ENCODE measurements at regions not wholly inside any gene's neighbourhood (a gene's known extent, or its start where the extent isn't known, plus 50 kb on each side); places are given as distances from the start of the nearest gene placed in this dataset.

DNA sequence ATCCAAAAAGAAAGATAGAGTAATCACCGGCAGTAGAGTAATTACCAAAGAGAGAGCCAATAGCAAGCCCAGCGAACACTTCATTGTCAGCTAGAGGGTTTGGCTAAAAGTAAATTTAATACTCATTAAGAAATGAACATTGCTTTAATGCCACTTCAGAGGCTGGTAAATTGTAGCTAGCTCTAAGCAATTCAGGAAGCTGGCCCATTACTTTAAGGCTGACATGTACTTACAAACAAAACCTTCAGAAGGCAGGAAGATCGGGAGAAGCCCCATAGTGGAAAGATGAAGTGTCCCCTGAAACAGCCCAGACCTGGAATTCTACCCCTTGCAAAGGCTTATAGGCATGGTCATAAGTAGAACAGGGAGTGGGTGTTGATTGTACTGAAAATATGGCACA lies 396.6 kb upstream of the ID4 start:
- Histone ChIP-seq H2AK5ac (ENCODE audit: low read depth, low read length) (no peak overlapping the region), H4K91ac (ENCODE audit: insufficient read depth, low read depth, low read length) (no peak overlapping the region), H3K27me3 (ENCODE audit: control insufficient read depth, insufficient read depth, low read length) (no peaks in the 10 kb centered on the region), H3K4me2 (ENCODE audit: low read depth, low read length) (no peak overlapping the region), H2BK5ac (ENCODE audit: low read depth, low read length, poor library complexity, severe bottlenecking) (no peak overlapping the region), H2AK9ac (replicated peaks; ENCODE audit: low read depth, low read length, poor library complexity) (no peak overlapping the region), H2BK15ac (ENCODE audit: low read depth, low read length) (no peak overlapping the region), H4K8ac (ENCODE audit: low read depth in 2 of 2, low read length in 2 of 2) (no peak overlapping the region), H3K36me3 (ENCODE audit: control insufficient read depth, insufficient read depth, low read length) (no peaks in the 10 kb centered on the region), H3K79me1 (ENCODE audit: low read depth in 1 of 2, low read length in 2 of 2) (no peaks in the 10 kb centered on the region), H4K20me1 (ENCODE audit: insufficient read depth, low read length) (no peaks in the 10 kb centered on the region), H3K9me1 (ENCODE audit: insufficient read depth, low read length) (no peaks in the 10 kb centered on the region), H4K5ac (ENCODE audit: low read depth, low read length) (no peak overlapping the region), H3K4me3 (ENCODE audit: insufficient read depth, low read depth, low read length) (no peak overlapping the region), H3K9ac (ENCODE audit: low read depth, low read length) (no peak overlapping the region), H2BK20ac (ENCODE audit: low read depth, low read length) (no peak overlapping the region), H3K9me3 (ENCODE audit: control insufficient read depth, insufficient read depth, low read length) (peaks cover 3% of the 10 kb centered on the region; the same call in 1 of the 2 replicates), H3K23ac (ENCODE audit: low read depth, low read length) (no peak overlapping the region), H3K27ac (ENCODE audit: insufficient read depth, low read length) (no peak overlapping the region), H3K18ac (ENCODE audit: low read depth, low read length) (no peak overlapping the region), H3K14ac (replicated peaks; ENCODE audit: low read depth, low read length) (no peak overlapping the region), H3K4me1 (ENCODE audit: control insufficient read depth, insufficient read depth, low read length) (no peaks in the 10 kb centered on the region), H2BK120ac (ENCODE audit: low read depth, low read length) (no peak overlapping the region), H3K56ac (ENCODE audit: extremely low read depth, insufficient read depth, low read length) (no peak overlapping the region), H2AFZ (replicated peaks; ENCODE audit: low read length, poor library complexity) (no peak overlapping the region), H3K4ac (ENCODE audit: low read depth, low read length) (no peak overlapping the region)
- no TSS peak for BruUV-seq (replicated peaks)
- no CpG with 5 or more reads among the region's 3 CpGs for WGBS, 2 experiments (ENCODE audit: extremely low coverage in 2 of 2, insufficient read length in 1 of 2)
- ChIA-PET CTCF (no interaction called here), POLR2A (ENCODE audit: unreplicated experiment) (no interaction called here)
- intact Hi-C loops (cut with micrococcal nuclease), result no loop called here
- in situ Hi-C loops (cut with MboI; ENCODE audit: low sequenced_read_pairs), result no loop called here
- DNase-seq (no peak), ATAC-seq (ENCODE audit: low read depth) (no peak)
- dilution Hi-C loops (cut with HindIII; ENCODE audit: low sequenced_read_pairs, unreplicated experiment), result no loop called here
- TF ChIP-seq MXI1 (IDR thresholded peaks at IDR 0.05; ENCODE audit: borderline replicate concordance, low read depth, low read length) (no peak), SMC3 (IDR thresholded peaks at IDR 0.05; ENCODE audit: low read depth, low read length) (no peak), CHD1 (IDR thresholded peaks at IDR 0.05; ENCODE audit: low read depth, low read length) (no peak), FOS (IDR thresholded peaks at IDR 0.05; ENCODE audit: low read depth, low read length) (no peak), USF2 (IDR thresholded peaks at IDR 0.05; ENCODE audit: low read depth, low read length) (no peak), RAD21 (IDR thresholded peaks at IDR 0.05; ENCODE audit: low read length) (no peak), ELK1 (IDR thresholded peaks at IDR 0.05; ENCODE audit: borderline replicate concordance, low read depth, low read length) (no peak), MAFK (IDR thresholded peaks at IDR 0.05; ENCODE audit: low read depth, low read length) (no peak)
- TF ChIP-seq, protein P1, sequence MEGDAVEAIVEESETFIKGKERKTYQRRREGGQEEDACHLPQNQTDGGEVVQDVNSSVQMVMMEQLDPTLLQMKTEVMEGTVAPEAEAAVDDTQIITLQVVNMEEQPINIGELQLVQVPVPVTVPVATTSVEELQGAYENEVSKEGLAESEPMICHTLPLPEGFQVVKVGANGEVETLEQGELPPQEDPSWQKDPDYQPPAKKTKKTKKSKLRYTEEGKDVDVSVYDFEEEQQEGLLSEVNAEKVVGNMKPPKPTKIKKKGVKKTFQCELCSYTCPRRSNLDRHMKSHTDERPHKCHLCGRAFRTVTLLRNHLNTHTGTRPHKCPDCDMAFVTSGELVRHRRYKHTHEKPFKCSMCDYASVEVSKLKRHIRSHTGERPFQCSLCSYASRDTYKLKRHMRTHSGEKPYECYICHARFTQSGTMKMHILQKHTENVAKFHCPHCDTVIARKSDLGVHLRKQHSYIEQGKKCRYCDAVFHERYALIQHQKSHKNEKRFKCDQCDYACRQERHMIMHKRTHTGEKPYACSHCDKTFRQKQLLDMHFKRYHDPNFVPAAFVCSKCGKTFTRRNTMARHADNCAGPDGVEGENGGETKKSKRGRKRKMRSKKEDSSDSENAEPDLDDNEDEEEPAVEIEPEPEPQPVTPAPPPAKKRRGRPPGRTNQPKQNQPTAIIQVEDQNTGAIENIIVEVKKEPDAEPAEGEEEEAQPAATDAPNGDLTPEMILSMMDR (conservative IDR thresholded peaks at IDR 0.05; ENCODE audit: low read depth, low read length), result no peak

All from IMR-90 (cell line).